ENCODE measurements at regions not wholly inside any gene's neighbourhood (a gene's known extent, or its start where the extent isn't known, plus 50 kb on each side); places are given as distances from the start of the nearest gene placed in this dataset.

DNA sequence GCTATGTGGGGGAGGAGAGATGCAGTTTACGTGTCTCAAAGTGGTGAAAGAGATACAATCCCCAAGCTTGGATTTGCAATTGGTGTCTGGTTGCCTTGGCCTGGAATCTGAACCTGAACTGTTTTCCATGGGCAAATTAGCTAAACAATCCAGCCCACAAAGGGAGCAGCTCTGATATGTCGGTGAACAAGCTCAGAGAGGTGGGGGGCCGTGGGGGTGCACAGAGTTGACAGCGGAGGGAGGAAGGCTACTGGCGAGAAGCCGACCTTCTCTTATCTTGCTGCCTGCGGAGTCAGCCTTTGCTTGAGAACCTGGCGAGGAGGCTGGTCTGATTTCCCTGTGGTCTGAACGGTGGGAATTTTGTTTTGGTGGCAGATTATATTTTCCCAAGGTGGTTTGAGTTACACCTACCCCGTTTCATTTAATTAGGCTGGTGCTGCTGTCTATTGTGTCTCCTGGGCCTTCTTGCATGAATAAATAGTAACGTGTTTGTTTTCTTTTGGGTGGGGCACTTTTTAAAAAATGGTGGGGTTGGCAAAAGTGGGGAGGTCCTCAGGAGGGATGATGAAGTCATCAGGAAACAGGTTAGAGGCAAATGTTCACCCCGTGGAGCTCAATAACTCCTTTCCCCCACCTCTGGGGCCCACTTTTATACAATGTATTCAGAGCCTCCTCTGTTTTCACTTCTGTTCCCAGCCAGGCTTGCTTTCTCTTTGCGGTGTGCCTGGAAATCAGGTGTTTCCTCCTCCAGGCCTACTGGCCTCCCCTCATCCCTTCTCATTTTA lies 80.9 kb upstream of the IGFBP5 start:
- FAIRE-seq = no peak
- TF ChIP-seq, protein P1, sequence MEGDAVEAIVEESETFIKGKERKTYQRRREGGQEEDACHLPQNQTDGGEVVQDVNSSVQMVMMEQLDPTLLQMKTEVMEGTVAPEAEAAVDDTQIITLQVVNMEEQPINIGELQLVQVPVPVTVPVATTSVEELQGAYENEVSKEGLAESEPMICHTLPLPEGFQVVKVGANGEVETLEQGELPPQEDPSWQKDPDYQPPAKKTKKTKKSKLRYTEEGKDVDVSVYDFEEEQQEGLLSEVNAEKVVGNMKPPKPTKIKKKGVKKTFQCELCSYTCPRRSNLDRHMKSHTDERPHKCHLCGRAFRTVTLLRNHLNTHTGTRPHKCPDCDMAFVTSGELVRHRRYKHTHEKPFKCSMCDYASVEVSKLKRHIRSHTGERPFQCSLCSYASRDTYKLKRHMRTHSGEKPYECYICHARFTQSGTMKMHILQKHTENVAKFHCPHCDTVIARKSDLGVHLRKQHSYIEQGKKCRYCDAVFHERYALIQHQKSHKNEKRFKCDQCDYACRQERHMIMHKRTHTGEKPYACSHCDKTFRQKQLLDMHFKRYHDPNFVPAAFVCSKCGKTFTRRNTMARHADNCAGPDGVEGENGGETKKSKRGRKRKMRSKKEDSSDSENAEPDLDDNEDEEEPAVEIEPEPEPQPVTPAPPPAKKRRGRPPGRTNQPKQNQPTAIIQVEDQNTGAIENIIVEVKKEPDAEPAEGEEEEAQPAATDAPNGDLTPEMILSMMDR (IDR thresholded peaks at IDR 0.05; ENCODE audit: insufficient read depth, missing control alignments) = no peak
- DNase-seq (ENCODE audit: insufficient read length, low spot score) = no peak

DNA sequence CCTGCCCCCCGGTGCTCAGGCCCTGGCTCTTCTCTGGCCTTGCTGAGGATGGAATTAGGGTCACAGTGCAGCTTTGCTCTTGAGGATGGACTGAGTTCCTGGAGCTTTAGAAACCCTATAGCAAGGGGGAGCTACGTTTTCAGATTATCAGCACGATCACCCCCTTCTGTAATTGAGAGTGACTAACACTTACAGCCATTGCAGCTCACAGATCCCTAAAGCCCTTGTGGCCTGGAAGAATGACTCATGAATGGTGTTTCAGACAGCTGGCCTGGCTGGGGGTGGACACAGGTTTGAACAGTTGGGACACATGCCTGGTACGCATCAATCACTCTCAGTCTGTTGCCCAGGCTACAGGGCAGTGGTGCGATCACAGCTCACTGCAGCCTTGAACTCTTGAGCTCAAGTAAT lies 79.7 kb upstream of the IGFBP5 start:
- TF ChIP-seq, protein P1 (IDR thresholded peaks at IDR 0.05; ENCODE audit: insufficient read depth, missing control alignments) = no peak
- DNase-seq (ENCODE audit: insufficient read length, low spot score) = no peak
- FAIRE-seq = no peak

- FAIRE-seq (no peak), DNase-seq (ENCODE audit: insufficient read length, low spot score) (no peak)
- TF ChIP-seq, protein P1 (IDR thresholded peaks at IDR 0.05; ENCODE audit: insufficient read depth, missing control alignments) = no peak
Measured at GRCh38 chr2:216774620-216775019, 79.3 kb upstream of the IGFBP5 start.

DNA sequence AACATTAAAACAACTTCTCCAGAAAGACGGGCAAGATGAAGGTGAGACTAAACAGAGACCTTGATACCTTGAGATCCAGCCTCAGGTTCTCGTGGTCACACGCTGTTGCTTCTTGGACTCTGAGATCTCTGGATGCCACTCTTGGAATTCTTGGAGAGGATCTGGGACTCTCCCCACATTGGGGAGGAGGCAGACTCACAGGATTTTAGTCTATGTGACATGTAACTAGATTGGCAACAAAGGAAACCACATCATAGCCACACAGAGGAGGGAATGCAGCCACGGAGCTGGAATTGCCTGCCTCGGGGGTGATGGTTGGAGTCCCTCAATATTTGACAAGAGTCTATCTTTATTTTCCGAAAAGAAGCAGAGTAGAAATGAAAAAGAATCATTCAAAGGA lies 78.8 kb upstream of the IGFBP5 start:
- no peak for FAIRE-seq
- TF ChIP-seq, protein P1 (IDR thresholded peaks at IDR 0.05; ENCODE audit: insufficient read depth, missing control alignments) = no peak

DNA sequence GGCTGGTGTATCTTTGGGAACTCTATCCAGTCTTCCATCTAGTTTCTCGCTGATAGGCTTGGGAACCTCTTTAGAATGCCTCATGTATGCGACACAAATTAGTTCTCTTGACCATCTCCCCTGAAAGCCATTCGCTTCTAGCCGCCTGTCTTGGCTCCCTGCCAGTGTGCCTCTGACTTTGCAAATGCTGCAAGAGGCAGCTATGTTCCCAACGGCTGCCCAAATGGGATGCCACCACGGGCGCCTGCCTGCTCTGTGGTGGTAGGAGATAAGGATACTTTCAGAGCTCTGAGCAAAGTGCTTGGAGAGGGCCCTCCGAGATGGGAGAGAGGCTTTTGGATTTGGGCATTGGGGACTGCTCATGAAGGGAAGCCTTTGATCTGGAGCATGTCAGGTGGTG lies 77.7 kb upstream of the IGFBP5 start:
- TF ChIP-seq, protein P1 (IDR thresholded peaks at IDR 0.05; ENCODE audit: insufficient read depth, missing control alignments) = no peak
- DNase-seq (ENCODE audit: insufficient read length, low spot score) = no peak
- FAIRE-seq = no peak

More for the DNA sequence above, 78.8 kb upstream of the IGFBP5 start:
- DNase-seq (ENCODE audit: insufficient read length, low spot score) = no peak

- FAIRE-seq (no peak), DNase-seq (ENCODE audit: insufficient read length, low spot score) (no peak)
- TF ChIP-seq, protein P1 (IDR thresholded peaks at IDR 0.05; ENCODE audit: insufficient read depth, missing control alignments) = no peak
Measured at GRCh38 chr2:216770717-216771116, 75.4 kb upstream of the IGFBP5 start.

- TF ChIP-seq, protein P1 (IDR thresholded peaks at IDR 0.05; ENCODE audit: insufficient read depth, missing control alignments) = no peak
- no peak for FAIRE-seq
- no peak for DNase-seq (ENCODE audit: insufficient read length, low spot score)
Measured at GRCh38 chr2:216770050-216770449, 74.7 kb upstream of the IGFBP5 start.
